SU-DHL-6 (cell line): ENCODE measurements at regions not wholly inside any gene's neighbourhood (a gene's known extent, or its start where the extent isn't known, plus 50 kb on each side); places are given as distances from the start of the nearest gene placed in this dataset.

Experiments used
- H2AFZ ChIP-seq: fragments of 200-600 bp; sonication (generic); 2 replicates; pipeline ENCODE4 v1.6.1; 2014; ENCODE audit warnings: low read depth, mild to moderate bottlenecking, moderate library complexity, mixed read lengths, antibody characterized with exemption, low read length; ENCODE audit not compliant: severe bottlenecking
- H3F3A ChIP-seq: fragments of 200-600 bp; shearing (Covaris generic); 2 replicates; pipeline ENCODE4 v1.6.0; 2016; ENCODE audit warnings: antibody characterized with exemption, mild to moderate bottlenecking; ENCODE audit not compliant: insufficient read depth
- H3K27ac ChIP-seq: fragments of 200-600 bp; sonication (generic); 2 replicates; pipeline ENCODE4 v1.5.1; 2016; ENCODE audit warnings: low read depth, mild to moderate bottlenecking, low read length, moderate library complexity, mixed read lengths
- H3K27me3 ChIP-seq: fragments of 200-600 bp; sonication (generic), shearing (Covaris generic); 2 replicates; pipeline ENCODE4 v1.6.0; 2014; ENCODE audit warnings: mild to moderate bottlenecking, low read length
- H3K36me3 ChIP-seq: fragments of 200-600 bp; sonication (generic); 2 replicates; pipeline ENCODE4 v1.6.1; 2014; ENCODE audit warnings: mild to moderate bottlenecking, low read length, mixed read lengths
- H3K4me2 ChIP-seq: fragments of 300-600, 200-600 bp; shearing (Covaris generic), sonication (generic); 2 replicates; pipeline ENCODE4 v1.6.0; 2014; ENCODE audit warnings: low read length, low read depth, mild to moderate bottlenecking; ENCODE audit not compliant: poor library complexity, severe bottlenecking
- H3K4me3 ChIP-seq: fragments of 200-600 bp; sonication (generic); 2 replicates; pipeline ENCODE4 v1.5.1; 2014; ENCODE audit warnings: antibody characterized with exemption, low read length, mild to moderate bottlenecking, mixed read lengths; ENCODE audit not compliant: insufficient read depth, poor library complexity, severe bottlenecking
- H3K79me2 ChIP-seq: fragments of 200-600 bp; sonication (generic); 2 replicates; pipeline ENCODE4 v1.6.1; 2014; ENCODE audit warnings: mild to moderate bottlenecking, low read length, moderate library complexity; ENCODE audit not compliant: insufficient read depth
- H3K9ac ChIP-seq: fragments of 200-600 bp; sonication (generic); 2 replicates; pipeline ENCODE4 v1.7.0; 2014; ENCODE audit warnings: mild to moderate bottlenecking, low read length
- H3K9me2 ChIP-seq: fragments of 200-600 bp; sonication (generic); replicated peaks from 2 replicates; pipeline ENCODE4 v1.6.1; 2014; ENCODE audit warnings: low read length; ENCODE audit not compliant: insufficient read depth
- H3K9me3 ChIP-seq: fragments of 200-600 bp; sonication (generic); 2 replicates; pipeline ENCODE4 v1.6.1; 2014; ENCODE audit warnings: low read length, mixed read lengths; ENCODE audit not compliant: insufficient read depth
- H4K20me1 ChIP-seq: fragments of 200-600 bp; sonication (generic); 2 replicates; pipeline ENCODE4 v1.6.1; 2014; ENCODE audit warnings: low read depth, mild to moderate bottlenecking, antibody characterized with exemption, low read length, moderate library complexity, mixed read lengths
- CTCF ChIP-seq: fragments of 200-600 bp; sonication (generic); IDR thresholded peaks from one replicate; pipeline ENCODE4 v1.5.1; 2017; ENCODE audit warnings: antibody characterized with exemption, mild to moderate bottlenecking, low read length, moderate library complexity; ENCODE audit not compliant: insufficient read depth, poor library complexity, severe bottlenecking
- EZH2phosphoT487 ChIP-seq: fragments of 200-600 bp; sonication (generic), shearing (Covaris generic); conservative IDR thresholded peaks from 2 replicates; pipeline ENCODE4 v1.6.1; 2018; ENCODE audit warnings: mild to moderate bottlenecking, antibody characterized with exemption, low read length, moderate library complexity, mixed read lengths

- H3K9me3 ChIP-seq, result no peaks in the 10 kb centered on the region
- no peaks in the 10 kb centered on the region for H3K9me2 ChIP-seq
- TF ChIP-seq CTCF (no peak), EZH2phosphoT487 (no peak)
- H3K36me3 ChIP-seq, result no peaks in the 10 kb centered on the region
- H2AFZ ChIP-seq, result no peak overlapping the region
- no peaks in the 10 kb centered on the region for H3F3A ChIP-seq
- no peak overlapping the region for H3K27ac ChIP-seq
- no peaks in the 10 kb centered on the region for H3K79me2 ChIP-seq
- H4K20me1 ChIP-seq, result no peaks in the 10 kb centered on the region
- H3K4me2 ChIP-seq, result no peak overlapping the region
- no peak overlapping the region for H3K4me3 ChIP-seq
- H3K9ac ChIP-seq, result no peak overlapping the region
- no peaks in the 10 kb centered on the region for H3K27me3 ChIP-seq
Observed at GRCh38 chr3:68676136-68676535, 256.2 kb downstream of the TAFA4 start.

GRCh38 chr3:68667346-68667745 is 265.0 kb downstream of the TAFA4 start:
- no peaks in the 10 kb centered on the region for H4K20me1 ChIP-seq
- H3K36me3 ChIP-seq, result no peaks in the 10 kb centered on the region
- H3K9me3 ChIP-seq, result no peaks in the 10 kb centered on the region
- H3F3A ChIP-seq, result no peaks in the 10 kb centered on the region
- H3K9me2 ChIP-seq, result no peaks in the 10 kb centered on the region; the same call in 1 of the 2 replicates
- H3K27me3 ChIP-seq, result no peaks in the 10 kb centered on the region
- H2AFZ ChIP-seq, result no peak overlapping the region
- no peak overlapping the region for H3K4me2 ChIP-seq
- no peaks in the 10 kb centered on the region for H3K79me2 ChIP-seq
- H3K9ac ChIP-seq, result no peak overlapping the region
- no peak overlapping the region for H3K4me3 ChIP-seq
- TF ChIP-seq EZH2phosphoT487 (no peak), CTCF (no peak)
- no peak overlapping the region for H3K27ac ChIP-seq

- Histone ChIP-seq H3K27me3 (no peaks in the 10 kb centered on the region), H3K79me2 (no peaks in the 10 kb centered on the region), H4K20me1 (no peaks in the 10 kb centered on the region), H3K36me3 (no peaks in the 10 kb centered on the region), H3K4me3 (no peak overlapping the region), H2AFZ (no peak overlapping the region), H3F3A (no peaks in the 10 kb centered on the region), H3K27ac (no peak overlapping the region), H3K9ac (no peak overlapping the region), H3K9me2 (no peaks in the 10 kb centered on the region; the same call in 1 of the 2 replicates), H3K9me3 (no peaks in the 10 kb centered on the region), H3K4me2 (no peak overlapping the region)
- TF ChIP-seq CTCF, result no peak
- no peak for TF ChIP-seq EZH2phosphoT487
Observed at GRCh38 chr3:68666429-68667136, 265.8 kb downstream of the TAFA4 start.
